PC-3 (cell line): ENCODE measurements at regions not wholly inside any gene's neighbourhood (a gene's known extent, or its start where the extent isn't known, plus 50 kb on each side); places are given as distances from the start of the nearest gene placed in this dataset.

Experiments used
- CTCF ChIP-seq: fragments of 300-600 bp; sonication (generic); conservative IDR thresholded peaks from 2 replicates; pipeline ENCODE4 v1.5.1; 2017; ENCODE audit warnings: antibody characterized with exemption, low read depth, mild to moderate bottlenecking, low read length
- EZH2 ChIP-seq: fragments of 300-600 bp; sonication (generic); IDR thresholded peaks from one replicate; pipeline ENCODE4 v1.6.1; 2017; ENCODE audit warnings: antibody characterized with exemption, mild to moderate bottlenecking, low read length; ENCODE audit not compliant: unreplicated experiment
- EZH2phosphoT487 ChIP-seq: fragments of 300-600 bp; sonication (generic); IDR thresholded peaks from 2 replicates; pipeline ENCODE4 v1.6.1; 2018; ENCODE audit warnings: mild to moderate bottlenecking, antibody characterized with exemption, low read length, borderline replicate concordance

- TF ChIP-seq CTCF (no peak), EZH2phosphoT487 (no peak), EZH2 (no peak)
These were observed 254.7 kb upstream of the RGMB start for GRCh38 chr5:98518754-98519153.
